Right lobe of liver (tissue), 6 donors: ENCODE measurements at regions not wholly inside any gene's neighbourhood (a gene's known extent, or its start where the extent isn't known, plus 50 kb on each side); places are given as distances from the start of the nearest gene placed in this dataset.

Experiments used
- ATAC-seq, 4 donors: fragments of 200-7000 bp; cut with Tn5 transposase; one replicate each; pipeline ENCODE4 v1.9.1; 2020; ENCODE audit warnings: mild to moderate bottlenecking in 4 of 4, moderate library complexity in 4 of 4
- DNase-seq, 3 donors: peaks; one replicate each; pipeline ENCODE4 v3.0.0-alpha.2; 2020
- H3K27ac ChIP-seq, 3 donors: fragments of 200-600 bp; one replicate each; pipeline ENCODE4 v1.8.0; 2022
- H3K27me3 ChIP-seq, 2 donors: fragments of 200-600 bp; one replicate each; pipeline ENCODE4 v1.8.0; 2022
- H3K36me3 ChIP-seq, 4 donors: fragments of 200-600 bp; sonication (generic) in 1 of 4; one replicate each; pipeline versions ENCODE4 v1.5.1 to v1.8.0; 2017 to 2022; ENCODE audit warnings: control low read depth in 1 of 4
- H3K4me1 ChIP-seq, 4 donors: fragments of 200-600 bp; sonication (generic) in 1 of 4; one replicate each; pipeline versions ENCODE4 v1.5.1 to v1.8.0; 2017 to 2022; ENCODE audit warnings: control low read depth in 1 of 4
- H3K4me3 ChIP-seq, 3 donors: fragments of 200-600 bp; one replicate each; pipeline ENCODE4 v1.8.0; 2022
- H3K9me3 ChIP-seq, 4 donors: fragments of 200-600 bp; sonication (generic) in 1 of 4; one replicate each; pipeline versions ENCODE4 v1.5.1 to v1.8.0; 2017 to 2022; ENCODE audit warnings: control low read depth in 1 of 4
- POLR2A ChIP-seq: fragments of 450-650 bp; IDR thresholded peaks from one replicate; pipeline ENCODE4 v1.6.1; 2017; ENCODE audit warnings: antibody characterized with exemption, mild to moderate bottlenecking
- WGBS: methylation state at CpG from one replicate; pipeline ENCODE4 v1.1.6; 2018; ENCODE audit warnings: low coverage, low lambda C conversion rate; ENCODE audit not compliant: insufficient coverage; ENCODE audit errors: missing lambda C conversion rate; 5-methylcytosine and 5-hydroxymethylcytosine counted together
- intact Hi-C, 2 donors: fragments of 100-400 bp; cut with DNase I; formaldehyde crosslinking; loops; one replicate each; pipeline versions ENCODE4 v1.11.2 to v1.14.1; 2022
- TF ChIP-seq, protein P1 (sequence below), 4 donors: fragments of 200-600 bp in 3 of 4; fragments of 450-650 bp in 1 of 4; IDR thresholded peaks; one replicate each; pipeline versions ENCODE4 v1.5.1 to v1.8.0; 2016 to 2022; ENCODE audit warnings: antibody characterized with exemption in 4 of 4, mild to moderate bottlenecking in 2 of 4
- donor health status: DM: no; HTN: yes; CAD: no.
- donor health status: DM: no; HTN: no; CAD: no.
- donor health status: DM: no; HTN: no; CAD: no.
- donor health status: DM: no; HTN: yes; CAD: no.
- donor health status: DM: no; HTN: yes; CAD: no.

DNA sequence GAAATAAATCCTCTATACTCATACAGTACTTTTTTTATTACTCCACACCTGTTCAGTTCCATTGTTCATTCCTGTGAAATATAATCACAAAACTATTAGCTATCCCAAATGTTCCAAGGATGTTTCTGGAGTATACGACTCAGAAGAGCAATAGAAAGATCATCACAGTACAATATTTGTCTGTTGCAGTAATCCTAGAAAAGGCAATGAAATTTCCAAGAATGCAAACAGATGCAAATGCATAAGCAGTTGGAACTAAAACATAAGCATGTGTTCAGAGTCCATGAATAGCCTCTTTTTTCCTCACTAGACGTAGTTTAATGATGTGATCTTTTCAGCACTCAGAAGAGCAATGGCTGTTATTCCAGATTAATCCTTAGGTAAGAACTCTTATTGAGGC lies 55.2 kb downstream of the RTL3 start:
- Histone ChIP-seq H3K4me3 (no peak overlapping the region), H3K9me3 (no peaks in the 10 kb centered on the region), H3K4me1 (no peaks in the 10 kb centered on the region), H3K36me3 (no peaks in the 10 kb centered on the region), H3K27me3 (peaks cover 0 to 12% of the 10 kb centered on the region in 2 donors), H3K27ac (no peak overlapping the region)
- intact Hi-C loops = no loop called here
- DNase-seq (no peak), ATAC-seq (no peak)
- 32% methylated on average over 2 of the region's 2 CpGs for WGBS
- no peak for TF ChIP-seq POLR2A
- TF ChIP-seq, protein P1, sequence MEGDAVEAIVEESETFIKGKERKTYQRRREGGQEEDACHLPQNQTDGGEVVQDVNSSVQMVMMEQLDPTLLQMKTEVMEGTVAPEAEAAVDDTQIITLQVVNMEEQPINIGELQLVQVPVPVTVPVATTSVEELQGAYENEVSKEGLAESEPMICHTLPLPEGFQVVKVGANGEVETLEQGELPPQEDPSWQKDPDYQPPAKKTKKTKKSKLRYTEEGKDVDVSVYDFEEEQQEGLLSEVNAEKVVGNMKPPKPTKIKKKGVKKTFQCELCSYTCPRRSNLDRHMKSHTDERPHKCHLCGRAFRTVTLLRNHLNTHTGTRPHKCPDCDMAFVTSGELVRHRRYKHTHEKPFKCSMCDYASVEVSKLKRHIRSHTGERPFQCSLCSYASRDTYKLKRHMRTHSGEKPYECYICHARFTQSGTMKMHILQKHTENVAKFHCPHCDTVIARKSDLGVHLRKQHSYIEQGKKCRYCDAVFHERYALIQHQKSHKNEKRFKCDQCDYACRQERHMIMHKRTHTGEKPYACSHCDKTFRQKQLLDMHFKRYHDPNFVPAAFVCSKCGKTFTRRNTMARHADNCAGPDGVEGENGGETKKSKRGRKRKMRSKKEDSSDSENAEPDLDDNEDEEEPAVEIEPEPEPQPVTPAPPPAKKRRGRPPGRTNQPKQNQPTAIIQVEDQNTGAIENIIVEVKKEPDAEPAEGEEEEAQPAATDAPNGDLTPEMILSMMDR (IDR thresholded peaks at IDR 0.05) = no peak

DNA sequence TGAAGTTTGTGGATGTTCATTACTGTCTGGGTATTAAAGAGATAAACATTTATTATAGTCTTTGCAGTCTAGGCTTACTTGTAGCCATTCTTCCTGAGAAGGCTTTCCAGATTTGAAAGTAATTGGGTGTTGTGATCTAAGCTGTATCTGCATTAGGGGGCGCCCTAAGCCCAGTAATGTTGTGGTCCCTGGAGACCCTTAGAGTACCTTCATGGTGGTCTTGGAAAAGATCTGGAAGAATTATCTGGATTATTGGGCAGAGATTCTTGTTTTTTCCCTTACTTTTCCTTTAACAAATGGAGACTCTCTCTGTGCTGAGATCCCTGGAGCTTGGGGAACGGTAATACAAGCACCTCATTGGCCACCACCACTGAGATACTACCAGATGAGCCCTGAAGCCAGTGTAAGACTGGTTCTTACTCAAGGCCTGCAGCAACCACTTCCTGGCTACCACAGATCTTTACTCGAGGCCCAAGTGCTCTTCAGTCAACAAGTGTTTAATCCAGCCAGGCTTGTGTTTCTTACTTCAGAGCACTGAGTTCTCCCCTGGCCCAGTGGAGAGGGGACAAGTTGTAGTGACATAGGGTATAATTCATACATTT lies 63.1 kb downstream of the RTL3 start:
- intact Hi-C loops = no loop called here
- 38% methylated on average over 3 of the region's 3 CpGs for WGBS
- Histone ChIP-seq H3K4me1 (no peaks in the 10 kb centered on the region), H3K36me3 (no peaks in the 10 kb centered on the region), H3K27me3 (peaks cover 0 to 24% of the 10 kb centered on the region in 2 donors), H3K9me3 (no peaks in the 10 kb centered on the region), H3K4me3 (no peak overlapping the region), H3K27ac (no peak overlapping the region)
- TF ChIP-seq, protein P1 (IDR thresholded peaks at IDR 0.05) = peak in 3 of 4 donors; percentile 8 to 32 (median 21)
- no peak for TF ChIP-seq POLR2A
- ATAC-seq (no peak), DNase-seq (no peak)

DNA sequence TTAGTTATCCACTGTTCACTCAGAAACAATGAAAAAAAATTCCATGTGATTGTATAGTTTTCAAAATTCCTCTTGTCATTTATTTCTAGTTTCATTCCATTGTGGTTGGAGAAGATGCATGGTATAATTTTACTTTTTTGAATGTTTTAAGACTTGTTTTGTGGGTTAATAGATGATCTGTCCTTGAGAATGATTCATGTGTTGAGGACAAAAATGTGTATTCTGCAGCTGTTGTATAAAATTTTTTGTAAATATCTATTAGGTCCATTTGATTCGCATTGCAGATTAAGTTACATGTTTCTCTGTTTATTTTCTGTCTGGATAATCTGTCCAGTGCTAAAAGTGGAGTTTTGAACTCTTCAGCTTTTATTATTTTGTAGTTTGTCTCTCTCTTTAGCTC lies 65.4 kb downstream of the RTL3 start:
- TF ChIP-seq, protein P1 (IDR thresholded peaks at IDR 0.05) = no peak
- TF ChIP-seq POLR2A = no peak
- no peak for DNase-seq
- intact Hi-C loops = no loop called here

DNA sequence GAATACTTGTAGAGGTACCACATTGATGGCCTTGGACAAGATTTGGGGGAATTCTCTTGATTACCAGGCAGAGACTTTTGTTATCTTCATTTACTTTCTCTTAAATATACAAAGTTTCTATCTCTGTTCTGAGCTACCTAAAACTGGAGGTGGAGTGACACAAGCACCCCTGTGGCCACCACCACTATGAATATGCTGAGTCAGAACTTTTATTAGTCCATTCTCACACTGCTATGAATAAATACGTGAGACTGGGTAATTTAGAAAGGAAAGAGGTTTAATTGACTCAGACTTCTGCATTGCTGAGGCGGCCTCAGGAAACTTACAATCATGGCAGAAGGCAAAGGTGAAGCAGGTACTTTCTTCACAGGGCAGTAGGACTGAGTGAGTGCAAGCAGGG lies 67.1 kb downstream of the RTL3 start:
- H3K27me3 ChIP-seq = peaks cover 0 to 15% of the 10 kb centered on the region in 2 donors
- H3K4me3 ChIP-seq = no peak overlapping the region
- intact Hi-C loops = no loop called here
- no peaks in the 10 kb centered on the region for H3K36me3 ChIP-seq
- DNase-seq = no peak
- no peaks in the 10 kb centered on the region for H3K9me3 ChIP-seq
- 61% methylated on average over 2 of the region's 2 CpGs for whole genome bisulfite sequencing
- no peak overlapping the region for H3K27ac ChIP-seq
- H3K4me1 ChIP-seq = no peaks in the 10 kb centered on the region
- TF ChIP-seq, protein P1 (IDR thresholded peaks at IDR 0.05) = no peak
- TF ChIP-seq POLR2A = no peak
- ATAC-seq = no peak

More for the DNA sequence above, 65.4 kb downstream of the RTL3 start:
- H3K27me3 ChIP-seq = peaks cover 0 to 15% of the 10 kb centered on the region in 2 donors
- H3K4me3 ChIP-seq = no peak overlapping the region
- ATAC-seq = no peak
- no peaks in the 10 kb centered on the region for H3K36me3 ChIP-seq
- no peaks in the 10 kb centered on the region for H3K4me1 ChIP-seq
- H3K9me3 ChIP-seq = no peaks in the 10 kb centered on the region
- 36% methylated on average over 1 of the region's 1 CpG for WGBS
- no peak overlapping the region for H3K27ac ChIP-seq

DNA sequence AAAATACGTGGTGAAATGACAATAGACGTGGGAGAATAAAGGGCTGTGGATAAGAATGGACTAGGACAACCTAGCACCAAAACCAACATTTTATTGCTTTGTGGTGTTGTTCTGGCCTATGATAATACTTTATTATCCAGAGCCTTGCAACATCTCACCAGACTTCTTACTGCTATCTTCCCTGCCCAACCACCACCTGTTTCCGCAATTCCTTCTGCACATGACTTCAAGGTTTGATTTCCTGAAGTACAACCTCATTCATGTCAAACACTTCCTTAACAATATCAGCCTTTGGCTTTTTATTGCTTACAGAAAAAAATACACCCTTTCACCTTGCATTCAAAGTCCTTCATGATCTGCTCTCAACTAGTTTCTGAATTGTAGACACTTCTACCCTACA lies 84.8 kb downstream of the RTL3 start:
- Histone ChIP-seq H3K9me3 (no peaks in the 10 kb centered on the region), H3K4me1 (no peaks in the 10 kb centered on the region), H3K27ac (no peak overlapping the region), H3K36me3 (no peaks in the 10 kb centered on the region), H3K4me3 (no peak overlapping the region), H3K27me3 (no peaks in the 10 kb centered on the region)
- DNase-seq = no peak
- no peak for ATAC-seq
- 58% methylated on average over 3 of the region's 3 CpGs for WGBS
- TF ChIP-seq, protein P1 (IDR thresholded peaks at IDR 0.05) = no peak
- no peak for TF ChIP-seq POLR2A
- intact Hi-C loops = no loop called here
